HG02763 (cell line): ENCODE measurements at regions not wholly inside any gene's neighbourhood (a gene's known extent, or its start where the extent isn't known, plus 50 kb on each side); places are given as distances from the start of the nearest gene placed in this dataset.
"Not testable (repeated sequence)": the region's sequence is repeated elsewhere in the genome, so short reads cannot be mapped to it uniquely, and the experiment has no call there.

Experiments
- ATAC-seq: cut with Tn5 transposase; IDR thresholded peaks from one replicate; pipeline ENCODE4 v1.9.1; 2021; ENCODE audit warnings: mild to moderate bottlenecking, moderate library complexity; ENCODE audit not compliant: unreplicated experiment

DNA sequence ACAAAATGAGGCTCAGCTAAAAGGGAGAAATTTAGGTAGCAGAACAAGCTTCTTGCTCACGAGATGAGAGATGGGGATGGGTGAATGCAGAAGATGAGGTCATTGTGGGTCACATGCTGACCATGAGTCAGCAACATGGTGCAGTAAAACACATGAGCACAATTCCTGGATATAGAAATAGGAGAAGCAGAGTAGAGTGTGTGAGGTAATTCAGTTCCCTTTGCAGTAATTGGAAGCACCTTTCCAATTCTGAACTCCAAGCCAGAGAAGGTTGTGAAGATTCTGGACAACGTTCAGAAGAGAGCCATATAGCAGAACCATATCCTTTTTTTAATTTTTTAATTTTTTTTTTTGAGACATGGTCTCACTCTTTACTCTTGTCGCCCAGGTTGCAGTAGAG is 62.0 kb upstream of the LMNTD1 start:
- no peak for ATAC-seq

DNA sequence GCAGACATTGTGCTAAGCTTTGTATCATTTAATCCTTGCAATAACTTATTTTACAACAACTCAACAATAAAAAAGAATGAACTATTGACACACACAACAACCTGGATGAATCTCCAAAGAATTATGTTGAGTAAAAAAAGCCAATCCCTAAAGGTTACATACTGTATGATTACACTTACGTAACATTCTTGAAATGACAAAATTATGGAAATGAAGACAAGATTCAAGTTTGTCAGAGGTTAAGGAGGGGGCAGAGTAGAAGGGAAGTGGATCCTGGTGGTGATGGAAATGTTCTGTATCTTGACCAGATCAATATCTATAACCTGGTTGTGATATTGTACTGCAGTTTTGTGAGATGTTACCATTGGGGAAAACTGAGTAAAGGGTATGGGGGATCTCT is 63.2 kb upstream of the LMNTD1 start:
- no peak for ATAC-seq

DNA sequence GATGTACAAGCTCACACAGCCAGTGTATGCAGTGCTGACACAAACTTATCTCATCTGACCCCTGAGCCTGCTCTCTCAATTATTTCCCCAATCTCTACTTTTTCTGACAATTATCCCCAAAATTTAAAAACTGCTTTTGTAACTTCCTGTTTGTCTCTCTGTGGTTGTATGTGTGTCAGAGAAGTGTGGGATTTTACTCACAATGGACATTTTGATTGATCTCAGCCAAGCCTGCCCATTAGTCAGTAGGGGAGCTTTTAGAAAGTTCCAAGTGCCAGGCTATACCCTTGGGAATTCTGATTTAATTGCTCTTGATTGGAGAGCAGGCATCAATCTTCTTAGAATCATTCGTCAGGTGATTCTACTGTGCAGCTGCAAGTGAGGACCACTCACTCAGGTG is 64.9 kb upstream of the LMNTD1 start:
- no peak for ATAC-seq

DNA sequence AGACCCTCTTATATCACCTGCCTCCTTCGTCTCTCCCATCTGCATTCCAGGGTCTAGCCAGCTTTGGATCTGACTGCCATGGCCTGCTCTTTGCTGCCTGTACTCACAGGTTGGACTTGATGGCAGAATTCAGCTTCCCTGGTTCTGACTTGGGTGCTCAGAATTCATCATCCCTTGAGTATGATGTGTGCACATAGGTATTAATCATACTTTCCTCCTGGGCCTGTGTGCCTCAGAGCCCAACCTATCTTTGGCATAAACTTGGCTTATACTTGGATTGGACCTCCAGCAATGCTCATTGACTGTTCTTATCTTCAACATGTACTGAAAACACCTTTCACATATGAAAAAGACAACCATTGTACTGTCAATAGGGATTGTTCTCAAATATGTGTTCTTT is 70.7 kb upstream of the LMNTD1 start:
- ATAC-seq: no peak

DNA sequence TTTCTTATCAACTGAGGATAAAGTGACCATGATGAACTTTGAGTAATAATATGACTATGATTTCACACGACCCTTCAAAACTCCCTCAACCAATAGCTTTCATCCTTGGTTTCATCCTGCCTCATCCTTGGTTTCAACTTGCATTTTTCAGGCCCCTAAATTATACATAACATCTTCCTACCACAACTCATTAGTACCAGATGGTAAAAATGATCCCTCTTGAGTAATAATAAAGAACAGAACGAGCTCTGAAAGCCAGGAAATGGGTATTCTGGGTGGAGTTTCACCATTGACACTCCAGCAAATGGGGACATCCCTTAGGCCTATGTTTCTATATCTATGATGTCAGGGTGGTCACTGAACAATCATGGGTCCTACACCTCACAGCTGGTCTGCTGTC is 72.1 kb upstream of the LMNTD1 start:
- no peak for ATAC-seq

DNA sequence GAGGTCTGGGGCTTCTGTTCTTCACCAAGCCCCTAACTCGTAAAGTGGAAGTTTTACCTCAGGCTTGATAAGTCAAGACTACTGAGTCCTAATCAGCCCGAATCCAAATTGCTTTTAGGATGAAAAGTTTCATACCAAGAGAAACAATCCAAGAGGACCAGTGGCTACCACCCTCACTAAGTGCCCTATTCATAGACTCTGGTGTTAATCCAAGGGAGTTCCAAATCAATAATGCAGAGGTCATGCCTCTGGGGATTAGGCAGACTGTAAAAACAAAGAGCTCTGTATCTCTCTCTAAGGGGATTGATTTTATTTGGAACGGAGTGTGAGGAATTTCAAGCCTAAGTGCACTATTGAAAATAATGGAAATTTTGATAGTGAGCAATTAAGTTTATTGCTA is 76.3 kb upstream of the LMNTD1 start:
- ATAC-seq: no peak

DNA sequence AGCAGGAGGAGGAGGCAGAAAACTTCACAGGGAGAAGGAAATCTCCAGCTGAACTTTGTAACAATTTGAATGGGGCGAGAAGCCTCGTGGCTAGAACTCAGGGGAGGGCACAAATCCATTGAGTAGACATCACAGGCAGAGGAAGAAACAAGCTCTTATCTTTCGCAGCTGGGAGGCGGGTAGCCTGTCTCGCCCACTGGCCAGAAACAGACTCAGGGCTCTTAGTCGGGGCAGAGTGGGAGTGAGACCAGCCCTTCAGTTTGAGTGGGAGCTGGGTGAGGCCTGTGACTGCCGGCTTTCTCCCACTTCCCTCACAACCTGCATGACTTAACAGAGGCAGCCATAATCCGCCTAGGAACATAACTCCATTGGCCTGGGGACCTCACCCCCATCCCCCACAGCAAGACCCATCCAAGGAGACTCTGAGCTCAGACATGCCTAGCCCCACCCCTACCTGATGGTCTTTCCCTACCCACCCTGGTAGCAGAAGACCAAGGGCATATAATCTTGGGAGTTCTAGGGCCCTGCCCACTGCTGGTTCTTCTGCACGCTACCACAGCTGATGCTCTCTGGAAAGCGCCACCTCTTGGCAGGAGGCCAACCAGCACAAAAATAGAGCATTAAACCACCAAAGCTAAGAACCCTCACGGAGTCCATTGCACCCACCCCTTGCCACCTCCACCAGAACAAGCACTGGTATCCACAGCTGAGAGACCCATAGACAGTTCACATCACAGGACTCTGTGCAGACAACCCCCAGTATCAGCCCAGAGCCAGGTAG is 77.8 kb upstream of the LMNTD1 start:
- not testable (repeated sequence) for ATAC-seq

DNA sequence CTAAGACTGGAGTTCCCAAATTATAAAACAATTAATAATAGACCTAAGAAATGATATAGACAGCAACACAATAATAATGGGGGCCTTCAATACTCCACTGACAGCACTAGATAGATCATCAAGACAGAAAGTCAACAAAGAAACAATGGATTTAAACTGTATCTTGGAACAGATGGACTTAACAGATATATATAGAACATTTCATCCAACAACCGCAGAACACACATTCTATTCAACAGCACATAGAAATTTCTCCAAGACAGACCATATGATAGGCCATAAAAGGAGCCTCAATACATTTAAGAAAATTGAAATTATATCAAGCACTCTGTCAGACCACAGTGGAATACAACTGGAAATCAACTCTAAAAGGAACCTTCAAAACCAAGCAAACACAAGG is 80.1 kb upstream of the LMNTD1 start:
- ATAC-seq: not testable (repeated sequence)

DNA sequence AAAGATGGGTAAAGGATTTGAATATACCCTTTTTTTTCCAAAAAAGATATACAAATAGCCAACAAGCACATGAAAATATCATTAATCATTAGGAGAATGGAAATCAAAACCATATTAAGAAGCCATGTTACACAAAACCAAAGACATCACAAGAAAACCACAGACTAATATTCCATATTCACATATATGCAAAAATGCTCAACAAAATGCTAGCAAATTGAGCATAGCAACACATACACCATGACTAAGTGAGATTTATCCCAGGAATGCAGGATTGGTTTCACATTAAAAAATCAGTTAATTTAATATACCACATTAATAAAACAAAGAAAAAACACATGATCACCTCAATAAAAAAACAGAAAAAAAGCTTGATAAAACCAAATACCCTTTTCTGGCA is 84.7 kb upstream of the LMNTD1 start:
- no peak for ATAC-seq

DNA sequence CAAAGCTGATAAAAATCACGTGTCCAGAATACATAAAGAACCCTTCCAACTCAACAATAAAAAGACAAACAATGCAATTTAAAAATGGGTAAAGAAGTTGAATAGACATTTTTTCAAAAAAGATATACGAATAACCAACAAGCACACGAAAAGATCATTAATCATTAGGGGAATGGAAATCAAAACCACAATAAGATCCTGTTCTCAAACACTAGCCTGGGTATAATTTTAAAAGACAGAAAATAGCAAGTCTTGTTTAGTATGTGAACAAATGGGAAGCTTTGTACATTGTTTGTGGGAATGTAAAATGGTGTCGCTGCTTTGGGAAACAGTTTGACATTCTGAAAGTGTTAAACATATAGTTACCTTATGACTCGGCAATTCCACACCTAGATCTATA is 86.3 kb upstream of the LMNTD1 start:
- no peak for ATAC-seq

DNA sequence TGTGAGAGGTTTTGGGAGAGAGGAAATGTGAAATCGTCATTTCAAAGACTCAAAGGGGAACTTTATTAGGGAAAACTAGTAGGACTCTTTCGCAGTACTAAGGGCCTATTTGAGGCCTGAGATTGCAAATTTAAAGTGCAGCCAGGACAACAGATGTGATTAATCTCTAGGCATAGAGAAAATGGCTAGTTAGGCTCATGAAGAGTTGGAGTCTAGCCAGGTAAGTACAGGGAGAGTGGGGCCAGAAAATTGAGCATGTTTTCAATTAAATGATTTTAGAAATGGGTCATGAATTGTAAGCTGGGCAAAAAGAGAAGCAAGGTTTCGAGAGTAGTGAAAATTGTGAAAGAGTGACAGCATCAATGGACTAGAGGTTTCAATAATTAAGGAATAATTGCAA is 91.9 kb upstream of the LMNTD1 start:
- no peak for ATAC-seq

DNA sequence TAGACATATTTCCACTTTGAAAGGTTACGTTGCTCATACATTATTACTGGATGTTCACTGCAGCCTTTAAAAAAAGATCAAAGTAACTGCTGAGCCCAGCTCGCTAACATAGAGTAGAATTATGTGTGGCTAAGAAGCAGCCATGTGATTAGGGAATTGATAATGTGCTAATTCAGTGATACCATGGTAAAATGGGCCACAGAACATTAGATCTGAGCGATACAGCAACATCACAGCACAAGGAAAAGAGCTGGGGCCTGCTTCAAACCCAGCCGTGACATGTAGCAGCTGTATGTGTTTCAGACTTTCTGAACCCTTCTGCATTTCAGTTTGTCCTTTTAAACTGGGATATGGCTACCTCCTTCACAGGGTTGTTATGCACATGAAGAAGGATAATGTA is 92.3 kb upstream of the LMNTD1 start:
- ATAC-seq: no peak

DNA sequence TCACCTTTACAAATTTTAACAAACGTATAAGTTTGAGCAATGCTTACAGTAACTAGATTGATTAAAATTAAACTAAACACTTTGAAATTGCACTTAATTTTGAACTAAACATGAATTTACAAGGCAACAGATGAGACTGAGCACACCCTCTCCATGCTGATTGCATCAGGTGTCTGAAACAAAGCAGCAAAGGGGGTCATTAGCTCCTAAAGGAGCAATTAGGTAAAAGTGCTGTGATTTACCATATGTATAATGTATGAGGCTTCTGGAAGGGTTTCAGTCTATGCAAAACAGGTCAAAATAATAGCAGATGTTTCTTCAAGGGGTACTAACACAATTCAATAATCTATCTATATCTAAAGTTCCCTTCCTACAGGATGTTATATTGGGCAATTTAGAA is 98.8 kb upstream of the LMNTD1 start:
- no peak for ATAC-seq

DNA sequence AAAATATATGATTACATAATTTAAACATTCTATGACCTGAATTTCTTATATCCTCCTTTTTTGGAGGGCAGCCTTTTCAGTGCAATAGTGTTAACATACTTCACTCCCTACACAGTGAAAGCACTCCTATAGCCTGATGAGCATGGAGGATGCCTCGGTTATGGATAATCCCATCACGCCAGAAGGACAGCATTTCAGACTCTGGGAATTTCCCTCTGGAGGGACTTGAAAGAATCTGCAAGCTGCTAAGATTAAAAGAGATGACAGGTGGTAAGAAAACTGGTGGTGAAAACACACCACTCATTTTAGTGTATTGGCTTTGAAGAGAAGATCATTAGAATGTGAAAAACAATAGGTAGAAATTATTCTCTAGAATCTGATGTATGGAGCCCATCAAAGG is 99.3 kb upstream of the LMNTD1 start:
- no peak for ATAC-seq

DNA sequence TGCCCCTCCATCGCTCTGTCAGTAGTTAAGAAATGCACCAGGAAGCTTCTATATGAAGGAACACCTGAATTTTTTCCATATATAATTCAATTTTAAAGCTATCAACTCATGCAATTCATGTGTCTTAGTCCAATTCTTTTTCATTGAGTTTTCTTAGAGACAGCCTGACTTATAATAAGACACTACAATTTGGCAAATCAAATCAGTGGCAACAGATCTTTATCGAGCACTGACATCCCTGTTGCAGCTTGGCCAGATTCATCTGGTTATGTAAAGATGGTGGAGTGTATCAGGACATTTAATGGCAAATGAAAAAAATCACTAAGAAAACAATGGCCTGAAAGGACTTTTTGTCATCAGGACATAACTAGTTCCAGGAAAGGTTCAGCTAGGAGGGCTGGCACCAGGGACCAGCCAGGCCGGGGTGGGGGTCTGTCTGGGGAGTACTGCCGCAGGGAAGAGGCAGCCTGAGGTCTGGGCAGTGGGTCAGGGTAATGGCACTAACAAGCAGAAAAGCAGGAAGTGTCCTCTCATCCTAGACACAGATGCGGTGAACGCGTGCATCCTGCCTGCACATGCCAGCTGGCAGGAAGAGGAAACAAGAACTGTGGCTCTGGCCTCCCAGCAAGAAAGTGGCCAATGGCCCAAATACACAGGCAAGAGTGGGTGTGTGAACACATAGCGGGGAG is 100.5 kb upstream of the LMNTD1 start:
- ATAC-seq: no peak

DNA sequence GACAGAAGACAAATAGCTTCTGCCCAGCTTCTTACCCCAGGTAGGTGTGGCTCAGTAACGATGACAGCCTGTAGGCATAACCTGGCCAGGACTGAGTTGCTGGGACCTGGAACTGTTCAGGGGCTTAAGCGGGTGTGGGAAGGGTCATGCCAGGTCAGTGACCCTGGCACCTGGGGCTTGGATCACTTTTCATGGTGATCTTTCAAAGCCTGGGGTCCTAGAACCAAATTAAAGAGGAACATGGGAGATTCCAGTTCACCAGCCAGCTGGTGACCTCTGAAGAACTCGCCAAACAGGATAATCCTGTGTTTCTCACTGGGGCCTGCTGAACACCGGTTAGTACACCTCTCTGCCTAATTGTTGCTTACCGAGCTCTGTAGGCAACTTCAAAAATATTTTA is 102.6 kb upstream of the LMNTD1 start:
- ATAC-seq: no peak

DNA sequence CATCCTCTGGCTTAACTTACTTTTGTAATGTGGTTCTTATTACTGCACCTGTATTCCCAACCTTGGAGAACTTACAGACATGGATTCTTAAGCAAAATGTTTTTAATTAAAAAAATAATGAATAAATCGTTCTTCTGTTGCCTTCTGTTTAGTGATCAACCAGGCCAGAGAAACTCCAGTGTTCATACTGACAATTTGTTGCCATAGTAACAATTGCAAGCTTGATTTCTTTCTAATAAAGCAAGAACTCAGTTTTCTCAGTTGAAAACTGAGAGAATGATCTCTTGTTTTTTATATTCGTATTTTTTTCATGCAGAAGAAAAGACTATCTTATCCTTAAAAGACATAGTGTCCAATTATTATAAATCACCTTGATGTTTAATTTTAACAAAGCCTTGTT is 106.5 kb upstream of the LMNTD1 start:
- no peak for ATAC-seq

DNA sequence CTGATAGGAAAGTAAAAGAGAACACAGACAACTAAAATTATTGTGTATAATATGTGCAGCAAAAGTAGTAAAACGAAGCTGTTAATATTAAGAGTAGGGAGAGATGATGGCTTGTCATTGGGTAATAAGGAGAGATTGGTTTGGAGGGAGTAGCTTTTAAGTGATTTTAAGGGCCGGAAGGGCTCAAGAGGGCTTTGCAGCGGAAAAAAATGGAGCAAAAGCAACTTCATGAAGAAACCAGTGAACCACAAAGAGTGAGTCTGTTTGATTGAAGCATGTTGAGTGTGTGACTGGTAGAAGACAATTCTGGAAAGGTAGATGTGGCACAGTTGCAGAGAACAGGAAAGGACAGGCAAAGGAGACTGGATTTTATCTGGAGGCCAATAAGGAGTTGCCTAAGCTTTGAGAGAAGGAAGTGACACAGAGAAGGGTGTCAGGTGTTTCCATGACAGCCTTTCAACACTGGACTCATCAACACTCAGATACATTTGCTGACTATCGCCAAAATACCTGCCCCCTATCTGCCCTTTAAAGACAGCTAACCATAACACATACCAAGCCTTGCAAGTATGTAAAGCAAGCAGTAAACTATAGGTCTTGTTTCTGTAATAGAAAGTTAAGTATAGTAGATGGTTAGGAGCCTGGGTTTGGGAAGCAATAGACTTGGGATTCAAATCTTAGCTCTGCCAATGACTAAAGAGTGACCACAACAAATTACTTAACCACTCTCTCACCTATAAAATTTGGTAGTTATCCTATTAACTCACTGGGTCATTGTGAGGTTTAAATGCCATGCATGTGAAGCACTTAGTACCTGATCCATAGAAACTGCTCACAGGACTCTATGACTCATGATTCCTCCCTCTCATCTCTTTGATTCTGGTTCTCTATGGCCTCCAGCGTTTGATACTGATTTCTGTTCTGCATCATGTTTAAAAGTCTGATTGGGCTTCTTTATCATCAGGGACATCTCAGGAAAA is 117.3 kb upstream of the LMNTD1 start:
- ATAC-seq: no peak

DNA sequence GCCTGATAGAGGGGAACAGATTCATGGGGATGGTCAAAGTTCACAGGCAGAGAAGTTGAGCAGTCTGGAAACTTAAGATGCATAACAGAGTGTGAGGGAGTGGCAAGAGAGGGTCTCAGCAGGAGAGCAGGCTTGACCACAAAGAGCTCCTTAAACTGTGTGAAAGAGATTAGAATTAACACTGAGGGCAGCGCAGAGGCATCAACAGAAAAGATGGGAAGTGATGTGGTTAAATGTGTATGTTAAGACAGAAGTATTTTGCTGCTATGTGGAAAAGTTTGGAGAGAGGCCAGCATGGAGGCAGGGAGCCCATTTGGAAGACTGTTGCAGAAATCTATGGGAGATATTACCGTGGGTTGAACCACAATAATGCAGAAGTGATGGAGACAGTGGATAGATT is 122.7 kb upstream of the LMNTD1 start:
- ATAC-seq: no peak

DNA sequence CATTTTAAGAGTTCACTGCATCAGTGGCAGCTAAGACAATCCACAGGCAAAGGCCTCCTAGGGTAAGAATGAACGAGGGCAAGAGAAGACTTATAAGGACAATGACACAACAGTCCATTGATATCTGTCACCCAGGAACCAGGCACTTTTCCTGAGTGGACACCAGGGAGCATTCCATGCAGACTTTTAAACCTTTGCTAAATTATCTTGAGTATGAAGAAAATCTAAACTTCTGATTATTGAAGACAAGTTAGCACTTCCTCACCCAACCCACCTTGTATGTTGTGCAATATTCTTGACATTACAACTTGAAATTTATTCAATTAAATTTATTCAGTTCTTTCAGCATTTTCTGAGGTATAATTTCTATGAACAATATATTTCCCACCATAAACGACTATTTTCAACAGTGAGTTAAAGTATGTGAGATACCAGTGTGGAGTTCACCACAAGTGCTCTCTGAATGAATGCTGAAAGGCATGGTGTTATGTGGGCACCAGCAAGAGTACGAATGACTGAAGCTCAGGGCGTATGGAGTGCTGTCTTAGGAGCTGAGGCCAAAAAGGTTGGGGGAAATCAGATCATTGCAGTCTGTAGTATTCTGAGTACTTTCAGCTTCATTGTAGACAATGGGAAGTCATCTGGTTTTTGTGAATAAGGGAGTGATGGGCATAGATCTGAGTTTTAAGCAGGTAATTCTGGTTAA is 124.3 kb upstream of the LMNTD1 start:
- no peak for ATAC-seq

DNA sequence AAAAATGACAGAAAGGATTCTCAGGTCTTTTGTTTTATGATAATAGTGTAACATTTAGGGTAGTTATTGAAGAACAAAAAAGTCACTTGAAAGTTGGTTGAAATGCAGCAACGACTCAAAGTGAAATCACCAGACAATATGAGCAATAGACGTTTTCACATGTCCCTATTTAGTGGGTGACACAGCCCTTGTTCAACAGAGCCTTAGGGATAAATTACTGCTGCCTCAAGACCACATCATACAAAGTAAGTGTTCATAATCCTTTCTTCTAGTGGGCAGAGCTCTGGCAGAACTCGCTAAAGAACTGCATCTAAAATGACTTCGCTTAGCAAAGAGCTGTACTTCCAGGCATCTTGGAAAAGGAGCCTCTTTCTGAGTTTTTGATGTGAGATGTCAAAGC is 128.5 kb upstream of the LMNTD1 start:
- ATAC-seq: no peak
